ENCODE measurements at regions not wholly inside any gene's neighbourhood (a gene's known extent, or its start where the extent isn't known, plus 50 kb on each side); places are given as distances from the start of the nearest gene placed in this dataset.

- no peak for TF ChIP-seq CTCF (IDR thresholded peaks at IDR 0.05)
- peaks cover 8% of the 10 kb centered on the region for H3K27me3 Mint-ChIP-seq
- H3K4me1 Mint-ChIP-seq (ENCODE audit: low read depth): no peaks in the 10 kb centered on the region
- intact Hi-C loops (cut with micrococcal nuclease): no loop called here
- no peak for DNase-seq
- no peak overlapping the region for H3K4me3 Mint-ChIP-seq
- ChIA-PET POLR2A (no interaction called here), CTCF (no interaction called here)
- H3K27ac Mint-ChIP-seq: no peak overlapping the region
- no peak for ATAC-seq
- no peaks in the 10 kb centered on the region for H3K9me3 Mint-ChIP-seq
- no peaks in the 10 kb centered on the region for H3K36me3 Mint-ChIP-seq (ENCODE audit: low read depth)
These were observed 297.3 kb downstream of the ETAA1 start for GRCh38 chr2:67694445-67694844.

DNA sequence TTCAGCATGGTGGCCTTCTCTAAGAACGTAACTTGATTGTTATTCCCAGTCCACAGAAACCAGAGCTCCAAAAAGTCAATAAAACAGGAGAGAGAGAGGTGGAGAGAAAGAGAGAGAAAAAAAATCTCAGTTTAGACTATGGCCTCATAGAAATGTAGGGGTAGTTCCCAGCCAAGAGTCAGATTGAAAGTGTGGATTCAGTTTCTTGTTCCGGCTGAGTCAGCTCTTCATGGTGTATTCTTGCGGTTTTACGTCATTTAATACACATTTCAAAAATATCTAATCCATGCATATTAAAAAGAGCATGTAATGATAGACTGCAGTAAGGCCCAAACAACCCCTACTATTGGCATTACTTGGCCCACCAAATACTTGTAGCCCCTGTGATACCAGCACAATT, 303.9 kb downstream of the ETAA1 start:
- DNase-seq (no peak), ATAC-seq (no peak)
- no peak for TF ChIP-seq CTCF (IDR thresholded peaks at IDR 0.05)
- ChIA-PET CTCF (no interaction called here), POLR2A (no interaction called here)
- Mint-ChIP-seq H3K36me3 (ENCODE audit: low read depth) (no peaks in the 10 kb centered on the region), H3K4me1 (ENCODE audit: low read depth) (no peaks in the 10 kb centered on the region), H3K27ac (no peak overlapping the region), H3K9me3 (no peaks in the 10 kb centered on the region), H3K4me3 (no peak overlapping the region), H3K27me3 (no peaks in the 10 kb centered on the region)
- intact Hi-C loops (cut with micrococcal nuclease): no loop called here

DNA sequence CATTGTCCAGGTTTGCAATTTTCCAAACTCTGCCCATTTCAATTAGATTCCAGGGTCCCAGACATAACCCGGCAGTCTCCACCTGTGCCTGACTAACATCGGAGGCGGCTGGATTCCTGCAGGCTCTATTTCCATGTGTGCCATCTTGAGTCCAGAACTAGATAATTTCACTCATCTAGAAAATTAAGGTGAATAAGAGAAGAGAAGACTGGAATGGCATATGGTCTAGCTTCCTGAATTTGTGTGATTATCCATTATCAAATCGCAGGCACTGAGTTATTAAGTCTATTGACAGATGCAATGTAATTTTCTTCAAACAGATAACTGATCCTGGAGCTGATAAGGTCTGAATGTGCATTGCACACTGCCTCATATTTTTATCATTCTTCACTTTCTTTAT, 305.2 kb downstream of the ETAA1 start:
- H3K4me3 Mint-ChIP-seq: no peak overlapping the region
- no peak overlapping the region for H3K27ac Mint-ChIP-seq
- no peaks in the 10 kb centered on the region for H3K36me3 Mint-ChIP-seq (ENCODE audit: low read depth)
- no peaks in the 10 kb centered on the region for H3K9me3 Mint-ChIP-seq
- no peak for ATAC-seq
- intact Hi-C loops (cut with micrococcal nuclease): no loop called here
- ChIA-PET CTCF (no interaction called here), POLR2A (no interaction called here)
- DNase-seq: no peak
- TF ChIP-seq CTCF (IDR thresholded peaks at IDR 0.05): no peak
- H3K27me3 Mint-ChIP-seq: no peaks in the 10 kb centered on the region
- H3K4me1 Mint-ChIP-seq (ENCODE audit: low read depth): no peaks in the 10 kb centered on the region

DNA sequence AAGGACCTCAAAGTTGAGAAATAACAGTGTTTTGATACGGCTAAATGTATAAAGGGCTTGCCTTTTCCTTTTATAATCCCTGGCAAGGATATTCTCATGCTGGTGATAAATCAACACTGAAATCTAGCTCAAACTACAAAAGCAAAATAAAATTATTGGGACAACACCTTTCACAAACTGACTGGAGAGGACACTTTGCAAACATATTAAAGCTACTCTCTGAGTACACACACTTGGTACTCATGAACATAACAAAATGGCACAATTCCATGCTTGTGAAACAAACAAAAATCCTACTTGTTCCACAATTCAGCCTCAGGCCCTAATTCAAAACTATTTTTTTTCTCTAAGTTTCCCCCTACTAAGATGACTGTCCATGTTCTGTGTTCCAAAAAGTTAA, 305.8 kb downstream of the ETAA1 start:
- H3K36me3 Mint-ChIP-seq (ENCODE audit: low read depth): no peaks in the 10 kb centered on the region
- ATAC-seq (no peak), DNase-seq (no peak)
- no peaks in the 10 kb centered on the region for H3K27me3 Mint-ChIP-seq
- no peaks in the 10 kb centered on the region for H3K4me1 Mint-ChIP-seq (ENCODE audit: low read depth)
- H3K4me3 Mint-ChIP-seq: no peak overlapping the region
- intact Hi-C loops (cut with micrococcal nuclease): no loop called here
- H3K27ac Mint-ChIP-seq: no peak overlapping the region
- ChIA-PET POLR2A (no interaction called here), CTCF (no interaction called here)
- no peak for TF ChIP-seq CTCF (IDR thresholded peaks at IDR 0.05)
- H3K9me3 Mint-ChIP-seq: no peaks in the 10 kb centered on the region

GRCh38 chr2:67706082-67706481, 308.9 kb downstream of the ETAA1 start:
- Mint-ChIP-seq H3K4me3 (no peak overlapping the region), H3K36me3 (ENCODE audit: low read depth) (no peaks in the 10 kb centered on the region), H3K27me3 (no peaks in the 10 kb centered on the region), H3K27ac (no peak overlapping the region), H3K9me3 (no peaks in the 10 kb centered on the region), H3K4me1 (ENCODE audit: low read depth) (no peaks in the 10 kb centered on the region)
- ATAC-seq (no peak), DNase-seq (no peak)
- CTCF ChIA-PET: no interaction called here
- POLR2A ChIA-PET: no interaction called here
- no peak for TF ChIP-seq CTCF (IDR thresholded peaks at IDR 0.05)
- intact Hi-C loops (cut with micrococcal nuclease): no loop called here
